Neural cell (in vitro differentiated cells): ENCODE measurements at regions not wholly inside any gene's neighbourhood (a gene's known extent, or its start where the extent isn't known, plus 50 kb on each side); places are given as distances from the start of the nearest gene placed in this dataset.

ENCODE experiments used
- CTCF ChIP-seq: fragments of 450-650 bp; IDR thresholded peaks from 2 replicates; pipeline ENCODE4 v1.5.1; 2014; ENCODE audit warnings: antibody characterized with exemption, mild to moderate bottlenecking, moderate library complexity; ENCODE audit not compliant: poor library complexity, severe bottlenecking
- RAD21 ChIP-seq: fragments of 450-650 bp; conservative IDR thresholded peaks from 2 replicates; pipeline ENCODE4 v1.6.1; 2014; ENCODE audit warnings: antibody characterized with exemption, mild to moderate bottlenecking, moderate library complexity

GRCh38 chr14:65203574-65203973, 101.3 kb upstream of the MAX start:
- no peak for TF ChIP-seq CTCF
- no peak for TF ChIP-seq RAD21
